Panc1 (cell line): ENCODE measurements at regions not wholly inside any gene's neighbourhood (a gene's known extent, or its start where the extent isn't known, plus 50 kb on each side); places are given as distances from the start of the nearest gene placed in this dataset.

Experiments used
- CTCF ChIP-seq: fragments of 450-650 bp; IDR thresholded peaks from 2 replicates; pipeline ENCODE4 v1.5.1; 2017; ENCODE audit warnings: mild to moderate bottlenecking
- POLR2AphosphoS5 ChIP-seq: IDR thresholded peaks from 2 replicates; pipeline ENCODE4 v1.6.1; 2012; ENCODE audit warnings: mild to moderate bottlenecking, low read depth, low read length, moderate library complexity
- SIN3A ChIP-seq: IDR thresholded peaks from 2 replicates; pipeline ENCODE4 v1.6.1; 2012; ENCODE audit warnings: low read depth, mild to moderate bottlenecking, low read length, moderate library complexity, borderline replicate concordance; ENCODE audit not compliant: insufficient read depth

DNA sequence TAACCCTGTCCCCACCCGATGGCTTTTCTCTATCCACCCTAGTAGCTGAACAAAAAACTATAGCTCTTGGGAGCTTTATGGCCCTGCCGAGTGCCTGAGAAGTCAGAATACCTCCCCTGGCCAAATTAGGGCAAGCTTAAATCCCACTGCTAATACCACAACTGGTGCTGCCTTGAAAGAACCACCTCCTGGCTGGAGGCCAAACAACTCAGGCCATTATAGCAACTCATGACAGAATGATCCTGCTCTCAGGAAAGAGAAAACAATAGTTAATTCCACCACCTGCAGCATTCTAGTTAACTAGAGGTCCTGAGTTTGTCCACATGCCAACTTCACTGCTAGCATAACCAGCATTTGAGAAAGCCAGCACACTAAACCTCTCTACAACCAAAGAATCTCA is 123.2 kb downstream of the RTP4 start:
- TF ChIP-seq CTCF (no peak), SIN3A (no peak), POLR2AphosphoS5 (no peak)
